ENCODE measurements at regions not wholly inside any gene's neighbourhood (a gene's known extent, or its start where the extent isn't known, plus 50 kb on each side); places are given as distances from the start of the nearest gene placed in this dataset.

DNA sequence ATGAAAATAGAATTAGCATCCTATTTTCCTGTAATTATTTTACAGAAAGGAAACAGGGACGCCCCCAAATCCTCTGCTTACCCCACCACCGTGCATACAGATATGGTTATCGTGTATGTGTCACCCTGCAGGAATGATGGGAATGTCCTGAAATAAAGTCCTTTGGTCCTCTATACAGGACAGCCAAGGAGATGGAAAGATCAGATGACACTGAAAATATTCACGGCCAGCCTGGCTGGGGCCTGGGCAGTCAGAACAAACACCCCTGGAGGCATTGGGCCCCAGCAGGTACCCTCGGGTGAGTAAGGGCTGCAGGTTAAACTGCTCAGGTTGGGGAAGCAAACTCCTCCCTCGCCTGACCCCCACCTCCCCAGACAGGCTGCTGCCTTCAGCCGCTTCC, 368.0 kb downstream of the FOXL1 start:
- H3K36me3 Mint-ChIP-seq, result no peaks in the 10 kb centered on the region

DNA sequence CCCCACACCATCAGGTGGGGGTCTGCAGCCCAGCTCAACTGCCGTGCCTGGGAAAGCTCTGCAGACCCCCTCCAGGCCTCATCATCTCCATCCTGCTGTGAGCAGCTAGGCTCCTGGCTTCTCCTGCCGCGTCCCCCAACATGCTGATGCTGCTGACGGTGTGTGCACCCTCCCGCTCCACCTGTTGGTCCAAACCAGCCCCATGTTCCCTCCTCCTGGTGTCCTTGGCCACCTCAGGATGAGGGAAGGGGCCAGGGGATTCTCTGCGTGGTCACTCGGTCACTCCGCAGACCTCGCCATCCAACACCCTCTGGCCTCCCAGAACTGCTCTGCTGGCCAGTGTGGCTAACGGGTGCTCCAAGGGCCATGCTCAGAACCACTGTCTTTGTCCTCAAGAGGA, 368.6 kb downstream of the FOXL1 start:
- Histone ChIP-seq H3K4me1 (ENCODE audit: insufficient read depth, low read length) (no peaks in the 10 kb centered on the region), H3K4me3 (ENCODE audit: low read length) (no peak overlapping the region), H3K27me3 (ENCODE audit: insufficient read depth, low read length, poor library complexity, severe bottlenecking) (no peaks in the 10 kb centered on the region), H3K36me3 (ENCODE audit: insufficient read depth, low read length) (no peaks in the 10 kb centered on the region), H3K9me3 (ENCODE audit: low read length) (no peaks in the 10 kb centered on the region), H3K27ac (ENCODE audit: low read depth, low read length) (no peak overlapping the region)
- Mint-ChIP-seq H3K36me3 (no peaks in the 10 kb centered on the region), H3K27ac (no peak overlapping the region), H3K4me3 (no peak overlapping the region), H3K9me3 (no peaks in the 10 kb centered on the region), H3K27me3 (peaks cover 0 to 9% of the 10 kb centered on the region in 2 donors), H3K4me1 (no peaks in the 10 kb centered on the region)
- DNase-seq, result no peak
- ChIA-PET CTCF (no interaction called here), POLR2A (no interaction called here)

More for the DNA sequence above, 368.0 kb downstream of the FOXL1 start:
- no peaks in the 10 kb centered on the region for H3K9me3 Mint-ChIP-seq
- Histone ChIP-seq H3K27ac (ENCODE audit: low read depth, low read length) (no peak overlapping the region), H3K9me3 (ENCODE audit: low read length) (no peaks in the 10 kb centered on the region), H3K4me1 (ENCODE audit: insufficient read depth, low read length) (no peaks in the 10 kb centered on the region), H3K36me3 (ENCODE audit: insufficient read depth, low read length) (no peaks in the 10 kb centered on the region), H3K4me3 (ENCODE audit: low read length) (no peak overlapping the region), H3K27me3 (ENCODE audit: insufficient read depth, low read length, poor library complexity, severe bottlenecking) (no peaks in the 10 kb centered on the region)
- H3K4me1 Mint-ChIP-seq, result no peaks in the 10 kb centered on the region
- DNase-seq, result no peak
- H3K27me3 Mint-ChIP-seq, result peaks cover 0 to 9% of the 10 kb centered on the region in 2 donors
- no peak overlapping the region for H3K4me3 Mint-ChIP-seq
- CTCF ChIA-PET, result no interaction called here
- H3K27ac Mint-ChIP-seq, result no peak overlapping the region
- POLR2A ChIA-PET, result no interaction called here

DNA sequence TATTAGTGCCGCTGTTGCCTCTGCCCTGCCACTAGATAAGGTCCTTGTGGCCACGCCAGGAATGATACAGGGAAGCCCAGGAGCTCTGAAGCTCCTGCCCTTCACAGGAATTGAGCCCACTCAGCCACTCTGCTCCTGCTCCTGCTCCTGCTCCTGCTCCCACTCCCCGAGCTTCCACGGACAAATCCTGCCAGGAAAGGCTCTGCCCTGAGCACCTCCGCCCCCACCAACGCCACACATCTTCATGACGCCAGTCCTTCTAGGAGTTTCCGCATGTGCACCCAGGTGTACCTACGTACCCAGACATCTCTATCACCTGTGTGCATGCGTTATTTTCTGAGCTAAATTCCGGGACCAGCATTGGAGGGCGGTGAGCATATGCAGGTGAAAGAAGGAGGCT, 369.1 kb downstream of the C16orf95 start:
- no peaks in the 10 kb centered on the region for H3K9me3 Mint-ChIP-seq
- no peak for DNase-seq
- H3K4me1 ChIP-seq (ENCODE audit: insufficient read depth, low read length), result no peaks in the 10 kb centered on the region
- peaks cover 0 to 8% of the 10 kb centered on the region in 2 donors for H3K27me3 Mint-ChIP-seq
- ChIA-PET POLR2A (no interaction called here), CTCF (no interaction called here)
- H3K36me3 Mint-ChIP-seq, result no peaks in the 10 kb centered on the region
- H3K4me3 Mint-ChIP-seq, result no peak overlapping the region
- H3K27ac ChIP-seq (ENCODE audit: low read depth, low read length), result no peak overlapping the region
- no peaks in the 10 kb centered on the region for H3K9me3 ChIP-seq (ENCODE audit: low read length)
- no peaks in the 10 kb centered on the region for H3K4me1 Mint-ChIP-seq
- no peak overlapping the region for H3K4me3 ChIP-seq (ENCODE audit: low read length)
- H3K27me3 ChIP-seq (ENCODE audit: insufficient read depth, low read length, poor library complexity, severe bottlenecking), result no peaks in the 10 kb centered on the region
- H3K36me3 ChIP-seq (ENCODE audit: insufficient read depth, low read length), result no peaks in the 10 kb centered on the region
- no peak overlapping the region for H3K27ac Mint-ChIP-seq

DNA sequence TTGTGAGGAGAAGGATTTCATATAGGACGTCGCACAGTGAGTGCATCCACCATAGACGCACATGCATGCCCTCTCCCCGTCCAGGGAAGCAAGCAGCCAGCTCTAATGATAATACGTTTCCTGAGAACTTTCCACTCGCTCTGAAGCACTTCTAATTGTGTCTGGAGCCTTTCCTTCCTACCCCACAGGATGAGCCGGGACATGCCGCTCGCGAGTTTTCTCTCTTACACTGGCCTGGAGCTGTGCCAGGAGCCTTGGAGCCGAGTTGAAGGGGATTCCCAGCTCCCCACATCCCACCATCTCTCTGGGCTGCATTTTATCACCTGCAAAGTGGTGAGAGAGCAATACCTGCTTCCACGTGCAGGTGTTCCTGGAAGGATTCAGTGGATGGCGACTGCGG, 368.1 kb downstream of the C16orf95 start:
- no peaks in the 10 kb centered on the region for H3K36me3 Mint-ChIP-seq
- CTCF ChIA-PET, result no interaction called here

DNA sequence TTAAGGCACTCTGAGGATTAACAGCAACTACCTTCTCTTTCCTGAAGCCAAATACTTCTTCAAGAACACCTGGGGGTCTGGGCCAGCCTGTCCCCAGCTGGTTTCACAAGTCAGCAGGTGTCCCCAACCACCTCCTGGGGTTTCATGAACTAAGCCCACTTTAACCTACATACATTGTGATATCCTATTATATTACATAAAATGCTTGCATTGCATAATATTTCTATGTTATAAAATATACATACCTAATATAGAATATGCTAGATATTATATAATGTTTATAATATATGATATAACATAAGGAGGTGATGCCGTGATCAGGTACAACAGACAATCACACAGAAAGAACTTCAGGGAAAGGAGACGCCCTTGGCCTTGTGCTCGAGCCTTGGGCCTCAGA, 367.6 kb downstream of the C16orf95 start:
- H3K27ac ChIP-seq (ENCODE audit: low read depth, low read length), result no peak overlapping the region
- Mint-ChIP-seq H3K4me3 (no peak overlapping the region), H3K27me3 (peaks cover 0 to 8% of the 10 kb centered on the region in 2 donors), H3K27ac (no peak overlapping the region), H3K4me1 (no peaks in the 10 kb centered on the region), H3K9me3 (no peaks in the 10 kb centered on the region), H3K36me3 (no peaks in the 10 kb centered on the region)
- H3K27me3 ChIP-seq (ENCODE audit: insufficient read depth, low read length, poor library complexity, severe bottlenecking), result no peaks in the 10 kb centered on the region
- no peak overlapping the region for H3K4me3 ChIP-seq (ENCODE audit: low read length)
- ChIA-PET POLR2A (no interaction called here), CTCF (no interaction called here)
- no peaks in the 10 kb centered on the region for H3K4me1 ChIP-seq (ENCODE audit: insufficient read depth, low read length)
- no peaks in the 10 kb centered on the region for H3K9me3 ChIP-seq (ENCODE audit: low read length)
- H3K36me3 ChIP-seq (ENCODE audit: insufficient read depth, low read length), result no peaks in the 10 kb centered on the region
- no peak for DNase-seq

More for the DNA sequence above, 368.1 kb downstream of the C16orf95 start:
- no peaks in the 10 kb centered on the region for H3K4me1 ChIP-seq (ENCODE audit: insufficient read depth, low read length)
- POLR2A ChIA-PET, result no interaction called here
- H3K36me3 ChIP-seq (ENCODE audit: insufficient read depth, low read length), result no peaks in the 10 kb centered on the region
- H3K4me1 Mint-ChIP-seq, result no peaks in the 10 kb centered on the region
- DNase-seq, result no peak
- H3K27me3 ChIP-seq (ENCODE audit: insufficient read depth, low read length, poor library complexity, severe bottlenecking), result no peaks in the 10 kb centered on the region
- H3K4me3 Mint-ChIP-seq, result no peak overlapping the region
- H3K9me3 ChIP-seq (ENCODE audit: low read length), result no peaks in the 10 kb centered on the region
- peaks cover 0 to 8% of the 10 kb centered on the region in 2 donors for H3K27me3 Mint-ChIP-seq
- H3K9me3 Mint-ChIP-seq, result no peaks in the 10 kb centered on the region
- no peak overlapping the region for H3K4me3 ChIP-seq (ENCODE audit: low read length)
- no peak overlapping the region for H3K27ac ChIP-seq (ENCODE audit: low read depth, low read length)
- no peak overlapping the region for H3K27ac Mint-ChIP-seq

GRCh38 chr16:86951041-86951822, 366.0 kb downstream of the C16orf95 start:
- Histone ChIP-seq H3K4me1 (ENCODE audit: insufficient read depth, low read length) (no peaks in the 10 kb centered on the region), H3K36me3 (ENCODE audit: insufficient read depth, low read length) (no peaks in the 10 kb centered on the region), H3K4me3 (ENCODE audit: low read length) (no peak overlapping the region), H3K27me3 (ENCODE audit: insufficient read depth, low read length, poor library complexity, severe bottlenecking) (peaks cover 3% of the 10 kb centered on the region), H3K27ac (ENCODE audit: low read depth, low read length) (no peak overlapping the region), H3K9me3 (ENCODE audit: low read length) (no peaks in the 10 kb centered on the region)
- Mint-ChIP-seq H3K4me3 (no peak overlapping the region), H3K27ac (no peak overlapping the region), H3K36me3 (no peaks in the 10 kb centered on the region), H3K27me3 (peaks cover 0 to 10% of the 10 kb centered on the region in 2 donors), H3K4me1 (peaks cover 0 to 3% (median under 1%) of the 10 kb centered on the region in 3 donors), H3K9me3 (no peaks in the 10 kb centered on the region)
- ChIA-PET POLR2A (no interaction called here), CTCF (no interaction called here)
- no peak for DNase-seq

DNA sequence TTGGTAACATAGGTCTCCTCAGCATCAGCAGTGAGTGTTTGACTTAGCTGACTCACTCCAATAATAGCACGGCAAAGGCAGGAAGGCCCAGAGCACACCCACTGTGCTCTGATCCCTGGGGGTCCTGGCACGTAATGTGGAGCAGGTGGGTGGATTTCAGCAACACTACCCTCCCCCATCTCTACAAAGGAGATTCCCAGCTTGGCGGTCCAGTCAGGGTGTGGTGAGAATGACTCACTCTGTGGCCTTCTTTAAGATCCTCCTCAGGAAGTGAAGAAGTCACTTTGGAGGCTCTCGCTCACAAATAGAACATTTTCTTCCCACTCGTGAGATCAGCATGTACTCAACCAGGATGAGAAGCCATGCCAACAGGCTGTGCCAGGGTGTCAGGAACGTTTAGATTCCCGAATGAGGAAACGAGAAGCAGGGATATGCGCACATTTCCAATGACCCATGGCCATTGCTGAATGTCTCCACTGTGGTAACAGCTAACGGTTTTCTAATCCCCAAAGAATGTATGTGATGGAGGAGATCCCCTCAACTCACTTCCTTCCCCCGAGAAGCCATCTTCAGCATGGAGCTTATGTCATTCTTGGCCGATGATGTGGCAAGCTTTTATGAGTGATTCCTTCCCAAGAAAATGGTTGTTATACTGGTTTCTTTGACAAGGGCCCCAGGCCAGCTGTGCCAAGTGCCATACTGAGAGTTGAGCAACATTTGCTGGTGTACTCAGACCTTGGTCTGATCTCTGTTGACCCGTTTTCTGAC, 365.2 kb downstream of the C16orf95 start:
- H3K9me3 ChIP-seq (ENCODE audit: low read length), result no peaks in the 10 kb centered on the region
- POLR2A ChIA-PET, result no interaction called here
- no peak overlapping the region for H3K27ac Mint-ChIP-seq
- H3K9me3 Mint-ChIP-seq, result no peaks in the 10 kb centered on the region
- CTCF ChIA-PET, result no interaction called here
- DNase-seq, result no peak
- no peak overlapping the region for H3K4me3 Mint-ChIP-seq
- H3K4me1 ChIP-seq (ENCODE audit: insufficient read depth, low read length), result no peaks in the 10 kb centered on the region
- H3K36me3 ChIP-seq (ENCODE audit: insufficient read depth, low read length), result no peaks in the 10 kb centered on the region
- no peaks in the 10 kb centered on the region for H3K36me3 Mint-ChIP-seq
- H3K27ac ChIP-seq (ENCODE audit: low read depth, low read length), result no peak overlapping the region
- H3K27me3 Mint-ChIP-seq, result peaks cover 3 to 11% of the 10 kb centered on the region in 2 donors
- peaks cover 2 to 8% (median 5%) of the 10 kb centered on the region in 3 donors for H3K4me1 Mint-ChIP-seq
- H3K4me3 ChIP-seq (ENCODE audit: low read length), result no peak overlapping the region
- H3K27me3 ChIP-seq (ENCODE audit: insufficient read depth, low read length, poor library complexity, severe bottlenecking), result peaks cover 3% of the 10 kb centered on the region

DNA sequence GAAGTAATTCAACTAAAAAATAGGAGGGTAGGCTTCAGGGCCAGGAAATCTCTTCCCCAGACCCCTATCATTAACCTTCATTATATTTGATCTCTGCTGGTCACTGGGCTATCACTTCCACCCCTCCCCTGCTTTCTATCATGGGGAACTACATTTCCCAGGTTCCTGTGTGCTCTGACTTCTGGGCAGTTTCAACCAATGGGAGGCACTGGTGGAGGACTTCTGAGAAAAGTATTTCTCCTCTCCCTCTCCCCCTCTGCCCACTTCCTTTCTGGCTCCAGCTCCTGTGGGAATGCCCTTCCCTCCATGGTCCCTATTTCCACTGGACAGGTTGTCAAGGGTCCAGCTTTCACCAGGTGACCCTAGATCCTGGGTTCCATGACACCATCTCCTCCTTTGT, 364.4 kb downstream of the C16orf95 start:
- Histone ChIP-seq H3K27me3 (ENCODE audit: insufficient read depth, low read length, poor library complexity, severe bottlenecking) (peaks cover 3% of the 10 kb centered on the region), H3K27ac (ENCODE audit: low read depth, low read length) (no peak overlapping the region), H3K9me3 (ENCODE audit: low read length) (no peaks in the 10 kb centered on the region), H3K4me3 (ENCODE audit: low read length) (no peak overlapping the region), H3K4me1 (ENCODE audit: insufficient read depth, low read length) (no peaks in the 10 kb centered on the region), H3K36me3 (ENCODE audit: insufficient read depth, low read length) (no peaks in the 10 kb centered on the region)
- ChIA-PET CTCF (no interaction called here), POLR2A (no interaction called here)
- H3K27ac Mint-ChIP-seq, result no peak overlapping the region
- peaks cover 3 to 12% of the 10 kb centered on the region in 2 donors for H3K27me3 Mint-ChIP-seq
- H3K9me3 Mint-ChIP-seq, result no peaks in the 10 kb centered on the region
- no peaks in the 10 kb centered on the region for H3K36me3 Mint-ChIP-seq
- H3K4me3 Mint-ChIP-seq, result no peak overlapping the region
- H3K4me1 Mint-ChIP-seq, result peaks cover 2 to 8% (median 5%) of the 10 kb centered on the region in 3 donors
- no peak for DNase-seq
